ENCODE measurements at regions not wholly inside any gene's neighbourhood (a gene's known extent, or its start where the extent isn't known, plus 50 kb on each side); places are given as distances from the start of the nearest gene placed in this dataset.

DNA sequence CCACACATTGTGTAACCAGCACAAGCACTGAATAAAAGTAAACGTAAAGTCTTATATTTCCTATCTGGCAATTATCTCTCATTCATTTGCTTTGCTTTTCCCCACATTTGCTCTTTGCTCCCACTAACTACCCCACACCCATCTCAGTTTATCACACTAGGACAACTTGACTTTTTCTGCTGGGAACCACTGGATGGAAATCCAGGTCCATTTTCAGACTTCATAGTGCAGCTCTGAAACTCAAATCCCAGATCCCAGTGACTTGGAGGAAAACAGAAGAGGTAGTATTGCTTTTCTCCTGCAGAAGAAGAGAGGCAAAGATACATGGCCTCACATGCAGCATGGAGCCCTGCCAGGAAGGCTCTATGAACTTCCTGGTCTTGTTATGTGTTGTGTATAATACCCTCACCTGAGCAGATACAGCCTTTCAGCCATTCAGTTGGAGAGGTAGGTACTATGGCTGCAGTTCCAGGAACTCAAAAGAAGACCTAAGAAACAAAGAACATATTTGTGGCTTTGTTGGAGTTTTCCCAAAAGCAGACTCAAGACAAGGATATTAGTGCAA, 90.0 kb upstream of the NIPBL start:
- no peak overlapping the region for H3K4me3 ChIP-seq (ENCODE audit: low read depth, low read length)
- DNase-seq (ENCODE audit: low read depth): no peak
- TF ChIP-seq, protein P1, sequence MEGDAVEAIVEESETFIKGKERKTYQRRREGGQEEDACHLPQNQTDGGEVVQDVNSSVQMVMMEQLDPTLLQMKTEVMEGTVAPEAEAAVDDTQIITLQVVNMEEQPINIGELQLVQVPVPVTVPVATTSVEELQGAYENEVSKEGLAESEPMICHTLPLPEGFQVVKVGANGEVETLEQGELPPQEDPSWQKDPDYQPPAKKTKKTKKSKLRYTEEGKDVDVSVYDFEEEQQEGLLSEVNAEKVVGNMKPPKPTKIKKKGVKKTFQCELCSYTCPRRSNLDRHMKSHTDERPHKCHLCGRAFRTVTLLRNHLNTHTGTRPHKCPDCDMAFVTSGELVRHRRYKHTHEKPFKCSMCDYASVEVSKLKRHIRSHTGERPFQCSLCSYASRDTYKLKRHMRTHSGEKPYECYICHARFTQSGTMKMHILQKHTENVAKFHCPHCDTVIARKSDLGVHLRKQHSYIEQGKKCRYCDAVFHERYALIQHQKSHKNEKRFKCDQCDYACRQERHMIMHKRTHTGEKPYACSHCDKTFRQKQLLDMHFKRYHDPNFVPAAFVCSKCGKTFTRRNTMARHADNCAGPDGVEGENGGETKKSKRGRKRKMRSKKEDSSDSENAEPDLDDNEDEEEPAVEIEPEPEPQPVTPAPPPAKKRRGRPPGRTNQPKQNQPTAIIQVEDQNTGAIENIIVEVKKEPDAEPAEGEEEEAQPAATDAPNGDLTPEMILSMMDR (IDR thresholded peaks at IDR 0.05; ENCODE audit: low read depth, low read length, missing control alignments): no peak

DNA sequence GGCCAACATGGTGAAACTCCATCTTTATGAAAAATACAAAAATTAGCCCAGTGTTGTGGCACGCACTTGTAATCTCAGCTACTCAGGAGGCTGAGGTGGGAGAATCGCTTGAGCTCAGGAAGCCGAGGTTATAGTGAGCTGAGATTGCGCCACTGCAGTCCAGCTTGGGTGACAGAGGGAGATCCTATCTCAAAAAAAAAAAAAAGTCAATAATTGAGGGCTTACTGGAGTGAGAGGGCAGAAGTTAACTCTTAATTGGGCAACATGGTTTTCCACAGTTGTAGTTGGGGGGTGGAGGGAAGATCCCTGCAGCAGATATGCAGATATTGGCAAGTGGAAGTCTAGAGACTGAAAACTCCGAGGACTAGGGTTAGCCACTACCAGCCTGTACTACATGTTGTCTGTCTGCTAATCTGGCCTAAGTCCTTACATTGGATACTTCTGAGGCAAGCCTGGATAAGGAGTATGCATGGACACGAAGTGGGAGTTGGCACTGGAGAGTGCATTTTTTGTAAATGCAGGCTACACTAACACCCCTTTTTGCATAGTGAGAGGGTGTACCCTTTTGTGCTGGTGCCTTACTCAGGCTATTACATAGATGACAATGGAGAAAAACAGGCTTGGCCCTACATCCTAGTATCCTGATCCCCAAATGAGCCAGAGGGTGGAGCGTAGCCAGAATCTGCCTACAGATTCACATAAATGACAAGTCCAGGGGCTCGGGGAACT, 89.0 kb upstream of the NIPBL start:
- TF ChIP-seq, protein P1 (IDR thresholded peaks at IDR 0.05; ENCODE audit: low read depth, low read length, missing control alignments): no peak
- no peak for DNase-seq (ENCODE audit: low read depth)
- no peak overlapping the region for H3K4me3 ChIP-seq (ENCODE audit: low read depth, low read length)

DNA sequence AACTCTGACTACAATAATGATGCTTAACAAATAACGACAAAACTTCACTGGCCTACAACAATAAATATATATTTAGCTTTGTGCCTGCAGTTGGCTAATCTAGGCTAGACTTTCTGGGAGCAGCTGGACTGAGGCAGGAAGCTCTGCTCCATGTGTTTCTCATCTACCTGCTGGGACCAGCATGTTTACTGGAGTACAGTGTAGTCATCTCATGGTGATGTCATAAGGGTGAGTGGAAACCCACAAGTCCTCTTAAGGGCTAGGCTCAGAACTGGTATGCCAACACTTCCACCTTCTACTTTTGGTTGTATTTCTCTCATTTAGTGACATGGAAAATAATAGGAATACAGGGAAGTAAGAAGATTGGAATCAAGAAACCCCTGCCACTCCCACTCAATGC, 85.7 kb upstream of the NIPBL start:
- H3K4me3 ChIP-seq (ENCODE audit: low read depth, low read length): no peak overlapping the region
- no peak for DNase-seq (ENCODE audit: low read depth)
- TF ChIP-seq, protein P1 (IDR thresholded peaks at IDR 0.05; ENCODE audit: low read depth, low read length, missing control alignments): no peak

DNA sequence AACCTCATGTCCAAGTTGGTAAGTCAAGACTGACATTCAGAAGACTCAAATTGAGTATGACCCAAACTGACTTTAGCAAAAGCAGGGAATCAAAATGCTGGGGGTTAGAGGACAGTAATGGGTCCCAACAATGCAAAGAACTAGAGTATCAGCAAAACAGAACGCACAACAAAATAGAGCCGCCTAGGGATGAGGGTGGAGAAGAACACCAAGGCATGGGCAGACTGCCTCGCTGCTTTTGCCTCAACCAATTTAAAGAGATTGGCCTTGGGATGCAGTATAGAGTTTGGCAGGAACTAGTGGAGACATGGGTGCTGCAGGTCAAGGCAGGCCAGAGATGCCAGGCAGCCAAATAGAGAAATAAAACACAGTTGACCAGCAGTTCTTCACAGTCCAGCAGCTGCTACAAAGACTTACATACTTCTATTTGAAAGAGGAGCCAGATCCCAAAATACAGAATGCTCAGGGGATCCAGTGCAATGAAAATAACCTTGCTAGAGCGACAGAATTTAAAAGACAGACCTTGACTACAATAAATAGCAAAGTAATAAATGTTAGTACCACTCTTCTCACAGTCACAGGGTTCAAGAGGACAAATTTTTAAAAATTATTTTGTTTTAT, 83.9 kb upstream of the NIPBL start:
- DNase-seq (ENCODE audit: low read depth): no peak

DNA sequence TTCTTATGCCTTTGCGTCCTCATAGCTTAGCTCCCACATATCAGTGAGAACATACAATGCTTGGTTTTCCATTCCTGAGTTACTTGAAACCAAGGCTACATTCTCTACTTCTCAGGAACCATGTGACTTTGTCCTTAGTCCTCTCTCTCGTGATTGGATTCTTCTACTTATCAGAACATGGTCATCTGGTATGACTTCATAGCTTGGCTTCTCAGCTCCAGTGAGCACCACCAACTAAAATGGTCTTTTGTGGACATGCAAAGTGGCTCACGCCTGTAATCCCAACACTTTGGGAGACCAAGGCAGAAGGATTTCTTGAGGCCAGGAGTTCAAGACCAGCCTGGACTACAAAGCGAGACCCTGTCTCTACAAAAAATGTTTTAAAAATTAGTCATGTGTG, 81.2 kb upstream of the NIPBL start:
- TF ChIP-seq, protein P1 (IDR thresholded peaks at IDR 0.05; ENCODE audit: low read depth, low read length, missing control alignments): no peak
- no peak overlapping the region for H3K4me3 ChIP-seq (ENCODE audit: low read depth, low read length)
- no peak for DNase-seq (ENCODE audit: low read depth)

More for the DNA sequence above, 83.9 kb upstream of the NIPBL start:
- H3K4me3 ChIP-seq (ENCODE audit: low read depth, low read length): no peak overlapping the region
- TF ChIP-seq, protein P1 (IDR thresholded peaks at IDR 0.05; ENCODE audit: low read depth, low read length, missing control alignments): no peak

DNA sequence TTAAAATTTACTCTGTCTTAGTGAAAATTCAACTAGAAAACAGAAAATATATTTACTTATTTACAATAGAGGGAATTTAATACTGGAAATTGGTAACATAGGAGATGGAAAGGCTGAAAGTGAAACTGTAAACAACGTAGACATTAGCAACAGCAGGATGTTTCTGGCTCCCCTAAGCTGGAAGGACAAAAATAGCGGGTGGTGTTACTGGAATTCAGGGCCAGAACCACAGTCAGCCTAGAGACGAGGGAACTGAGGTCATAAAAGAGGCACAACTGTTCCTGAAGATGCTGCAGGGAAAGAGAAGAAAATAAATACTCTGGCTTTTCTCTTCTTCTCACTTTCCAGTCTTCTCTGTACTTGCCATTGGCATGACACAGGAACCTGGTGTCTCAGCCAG, 80.4 kb upstream of the NIPBL start:
- TF ChIP-seq, protein P1 (IDR thresholded peaks at IDR 0.05; ENCODE audit: low read depth, low read length, missing control alignments): no peak
- no peak for DNase-seq (ENCODE audit: low read depth)
- no peak overlapping the region for H3K4me3 ChIP-seq (ENCODE audit: low read depth, low read length)
